ENCODE measurements at regions not wholly inside any gene's neighbourhood (a gene's known extent, or its start where the extent isn't known, plus 50 kb on each side); places are given as distances from the start of the nearest gene placed in this dataset.
"Not testable (repeated sequence)": the region's sequence is repeated elsewhere in the genome, so short reads cannot be mapped to it uniquely, and the experiment has no call there.

- TF ChIP-seq CTCF (IDR thresholded peaks at IDR 0.05; ENCODE audit: insufficient read depth, missing control alignments) = no peak
- FAIRE-seq (no peak), DNase-seq (ENCODE audit: insufficient read length, low spot score) (no peak)
Measured at GRCh38 chr2:58764338-58765104, 523.4 kb upstream of the FANCL start.

DNA sequence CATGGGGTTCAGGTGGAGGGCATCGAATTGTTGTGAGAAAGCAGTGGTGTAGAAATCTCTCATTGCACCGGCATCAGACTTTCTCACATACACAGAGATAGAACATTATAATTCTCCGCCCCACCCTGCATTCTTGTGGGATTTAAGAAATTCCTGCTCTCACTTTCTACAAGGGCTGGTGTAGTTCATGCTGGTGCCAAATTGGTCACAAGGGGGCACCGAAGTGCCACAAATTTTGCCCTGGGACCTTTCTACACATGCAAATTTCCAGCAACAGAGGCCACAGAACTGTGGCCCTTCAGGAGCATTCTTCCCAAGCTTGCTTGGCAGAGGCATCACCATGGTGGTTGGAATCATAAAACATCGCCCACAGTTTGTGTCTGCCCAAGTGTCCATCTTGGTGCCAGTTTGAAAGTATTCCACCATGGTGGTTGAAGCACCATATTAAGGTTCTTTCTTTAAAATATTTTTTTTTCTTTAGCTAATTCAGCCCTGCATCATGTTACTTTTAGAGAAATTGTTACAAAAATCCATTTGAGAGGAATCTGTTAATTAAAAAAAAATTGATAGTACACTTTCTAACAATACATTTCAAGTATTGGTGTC is 521.2 kb upstream of the FANCL start:
- peak; percentile 82 for TF ChIP-seq CTCF (IDR thresholded peaks at IDR 0.05; ENCODE audit: insufficient read depth, missing control alignments)
- FAIRE-seq (no peak), DNase-seq (ENCODE audit: insufficient read length, low spot score) (no peak)

DNA sequence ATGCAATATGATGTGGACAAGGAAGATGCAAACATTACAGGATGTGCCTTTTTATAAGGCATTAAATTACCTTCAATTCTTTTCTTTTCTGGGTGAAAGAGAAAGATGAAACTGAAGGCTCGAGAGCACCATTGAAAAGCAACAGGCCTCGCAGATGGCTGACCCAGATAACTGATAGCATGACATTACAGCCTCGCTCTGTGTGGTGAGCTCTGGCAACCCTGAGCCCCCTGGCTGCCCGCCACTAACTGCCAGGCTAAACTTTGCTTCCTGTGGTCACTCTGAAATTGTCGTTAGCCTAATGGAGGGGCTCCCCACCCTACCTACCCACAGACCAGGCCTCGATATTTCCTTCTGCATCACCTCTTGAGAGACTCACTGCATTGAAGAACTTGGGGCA is 516.8 kb upstream of the FANCL start:
- TF ChIP-seq CTCF (IDR thresholded peaks at IDR 0.05; ENCODE audit: insufficient read depth, missing control alignments) = no peak
- FAIRE-seq (no peak), DNase-seq (ENCODE audit: insufficient read length, low spot score) (no peak)

GRCh38 chr2:58756336-58756735 is 515.2 kb upstream of the FANCL start:
- no peak for FAIRE-seq
- no peak for DNase-seq (ENCODE audit: insufficient read length, low spot score)
- TF ChIP-seq CTCF (IDR thresholded peaks at IDR 0.05; ENCODE audit: insufficient read depth, missing control alignments) = no peak

- FAIRE-seq; DNase-seq (ENCODE audit: insufficient read length, low spot score): not testable (repeated sequence)
Measured at GRCh38 chr2:58752507-58752906, 511.4 kb upstream of the FANCL start.

DNA sequence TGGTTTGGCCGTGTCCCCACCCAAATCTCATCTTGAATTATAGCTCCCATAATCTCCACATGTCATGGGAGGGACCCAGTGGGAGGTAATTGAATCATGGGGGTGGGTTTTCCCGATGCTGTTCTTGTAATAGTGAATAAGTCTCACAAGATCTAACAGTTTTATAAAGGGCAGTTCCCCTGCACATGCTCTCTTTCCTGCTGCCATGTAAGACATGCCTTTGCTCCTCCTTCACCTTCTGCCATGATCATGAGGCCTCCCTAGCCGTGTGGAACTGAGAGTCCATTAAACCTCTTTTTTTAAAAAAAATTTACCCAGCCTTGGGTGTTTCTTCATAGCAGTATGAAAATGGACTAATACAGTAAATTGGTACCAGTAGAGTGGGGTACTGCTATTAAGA is 510.6 kb upstream of the FANCL start:
- FAIRE-seq; DNase-seq (ENCODE audit: insufficient read length, low spot score): not testable (repeated sequence)

DNA sequence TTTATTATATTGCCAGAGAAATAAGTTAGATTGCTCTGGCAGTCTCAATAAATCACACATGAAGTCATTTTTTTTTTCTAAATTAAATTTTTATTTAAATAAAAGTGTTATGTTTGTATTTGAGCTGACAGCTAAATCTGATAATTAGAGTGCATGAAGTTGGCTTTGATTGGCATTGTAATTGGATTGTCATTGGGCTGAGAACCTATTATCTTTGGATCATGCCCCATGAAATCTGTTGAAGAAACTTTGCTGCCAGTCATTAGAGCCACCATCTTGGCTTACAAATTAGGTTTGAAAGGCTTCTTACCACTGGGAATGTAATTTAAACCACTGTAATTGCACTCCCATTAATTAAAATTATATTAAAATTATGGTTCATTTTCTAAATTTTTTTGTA is 507.9 kb upstream of the FANCL start:
- no peak for DNase-seq (ENCODE audit: insufficient read length, low spot score)
- TF ChIP-seq CTCF (IDR thresholded peaks at IDR 0.05; ENCODE audit: insufficient read depth, missing control alignments) = no peak
- no peak for FAIRE-seq

GRCh38 chr2:58745334-58745733 is 504.2 kb upstream of the FANCL start:
- FAIRE-seq = not testable (repeated sequence)

DNA sequence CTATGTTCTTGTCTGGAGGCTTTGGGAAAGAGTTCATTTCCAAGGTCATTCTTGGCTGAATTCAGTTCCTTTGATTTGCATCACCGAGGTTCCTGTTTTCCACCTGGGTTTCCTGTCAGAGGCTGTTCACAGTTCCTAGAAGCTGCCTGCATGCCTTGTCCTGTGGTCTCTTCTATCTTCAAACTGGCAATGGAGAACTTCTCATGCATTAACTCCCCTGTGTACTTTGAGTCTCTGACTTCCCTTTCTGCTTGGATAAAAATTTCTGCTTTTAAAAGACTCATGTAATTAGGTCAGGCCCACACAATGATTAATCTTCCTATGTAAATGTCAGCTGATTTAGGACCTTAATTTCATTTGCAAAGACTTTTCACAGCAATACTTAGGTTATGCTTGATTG is 499.3 kb upstream of the FANCL start:
- no peak for TF ChIP-seq CTCF (IDR thresholded peaks at IDR 0.05; ENCODE audit: insufficient read depth, missing control alignments)
- no peak for DNase-seq (ENCODE audit: insufficient read length, low spot score)
- no peak for FAIRE-seq

More at GRCh38 chr2:58745334-58745733, 504.2 kb upstream of the FANCL start:
- not testable (repeated sequence) for DNase-seq (ENCODE audit: insufficient read length, low spot score)
